ENCODE measurements at regions not wholly inside any gene's neighbourhood (a gene's known extent, or its start where the extent isn't known, plus 50 kb on each side); places are given as distances from the start of the nearest gene placed in this dataset.

GRCh38 chr3:98957681-98958080, 56.2 kb upstream of the DCBLD2 start:
- Histone ChIP-seq H2AFZ (ENCODE audit: low read depth, low read length) (no peak overlapping the region), H3K27ac (ENCODE audit: low read length) (no peak overlapping the region), H3K4me2 (ENCODE audit: low read length) (no peak overlapping the region), H3K9me3 (ENCODE audit: low read length) (no peaks in the 10 kb centered on the region), H3K27me3 (ENCODE audit: insufficient read depth, low read depth, low read length) (no peaks in the 10 kb centered on the region), H3K9ac (ENCODE audit: low read length) (no peak overlapping the region), H3K79me2 (replicated peaks; ENCODE audit: insufficient read depth, low read length) (no peaks in the 10 kb centered on the region), H3F3A (ENCODE audit: insufficient read depth, low read length, poor library complexity, severe bottlenecking) (no peaks in the 10 kb centered on the region), H3K36me3 (ENCODE audit: insufficient read depth, low read length) (no peaks in the 10 kb centered on the region), H4K20me1 (ENCODE audit: insufficient read depth) (no peaks in the 10 kb centered on the region), H3K4me3 (ENCODE audit: low read length) (no peak overlapping the region), H3K9me2 (ENCODE audit: insufficient read depth, low read length) (no peaks in the 10 kb centered on the region)
- TF ChIP-seq RAD21 (conservative IDR thresholded peaks at IDR 0.05) (no peak), CTCF (IDR thresholded peaks at IDR 0.05; ENCODE audit: poor library complexity, severe bottlenecking) (no peak), POLR2AphosphoS5 (IDR thresholded peaks at IDR 0.05) (no peak), REST (IDR thresholded peaks at IDR 0.05; ENCODE audit: borderline replicate concordance) (no peak), EZH2 (IDR thresholded peaks at IDR 0.05; ENCODE audit: borderline replicate concordance, insufficient read depth, low read length, poor library complexity, severe bottlenecking) (no peak), TAF1 (IDR thresholded peaks at IDR 0.05; ENCODE audit: low read depth) (no peak), SMC3 (conservative IDR thresholded peaks at IDR 0.05; ENCODE audit: poor library complexity) (no peak)

GRCh38 chr3:98956008-98956407, 54.5 kb upstream of the DCBLD2 start:
- H3K9me2 ChIP-seq (ENCODE audit: insufficient read depth, low read length), result no peaks in the 10 kb centered on the region
- no peak overlapping the region for H3K27ac ChIP-seq (ENCODE audit: low read length)
- no peaks in the 10 kb centered on the region for H3F3A ChIP-seq (ENCODE audit: insufficient read depth, low read length, poor library complexity, severe bottlenecking)
- H3K9me3 ChIP-seq (ENCODE audit: low read length), result no peaks in the 10 kb centered on the region
- TF ChIP-seq EZH2 (IDR thresholded peaks at IDR 0.05; ENCODE audit: borderline replicate concordance, insufficient read depth, low read length, poor library complexity, severe bottlenecking), result no peak
- no peak for TF ChIP-seq MXI1 (conservative IDR thresholded peaks at IDR 0.05; ENCODE audit: poor library complexity, severe bottlenecking)
- TF ChIP-seq REST (IDR thresholded peaks at IDR 0.05; ENCODE audit: borderline replicate concordance), result no peak
- TF ChIP-seq CTCF (IDR thresholded peaks at IDR 0.05; ENCODE audit: poor library complexity, severe bottlenecking), result no peak
- TF ChIP-seq EP300 (conservative IDR thresholded peaks at IDR 0.05; ENCODE audit: poor library complexity, severe bottlenecking), result no peak
- H3K79me2 ChIP-seq (replicated peaks; ENCODE audit: insufficient read depth, low read length), result no peaks in the 10 kb centered on the region
- H2AFZ ChIP-seq (ENCODE audit: low read depth, low read length), result no peak overlapping the region
- H4K20me1 ChIP-seq (ENCODE audit: insufficient read depth), result no peaks in the 10 kb centered on the region
- no peaks in the 10 kb centered on the region for H3K27me3 ChIP-seq (ENCODE audit: insufficient read depth, low read depth, low read length)
- H3K4me3 ChIP-seq (ENCODE audit: low read length), result no peak overlapping the region
- H3K4me2 ChIP-seq (ENCODE audit: low read length), result no peak overlapping the region
- H3K9ac ChIP-seq (ENCODE audit: low read length), result no peak overlapping the region
- no peaks in the 10 kb centered on the region for H3K36me3 ChIP-seq (ENCODE audit: insufficient read depth, low read length)

Measured in neural cell (in vitro differentiated cells).